A673 (cell line): ENCODE measurements at regions not wholly inside any gene's neighbourhood (a gene's known extent, or its start where the extent isn't known, plus 50 kb on each side); places are given as distances from the start of the nearest gene placed in this dataset.

Source experiments
- EZH2 ChIP-seq: fragments of 200-600 bp; sonication (generic); IDR thresholded peaks from 2 replicates; pipeline ENCODE4 v1.6.1; 2017; ENCODE audit warnings: borderline replicate concordance, low read depth, mild to moderate bottlenecking, mixed read lengths, antibody characterized with exemption, low read length; ENCODE audit not compliant: poor library complexity, severe bottlenecking
- TF ChIP-seq, protein P1 (sequence below): fragments of 300-800, 200-600 bp; sonication (generic); conservative IDR thresholded peaks from 2 replicates; pipeline ENCODE4 v1.5.1; 2017; ENCODE audit warnings: low read depth, mild to moderate bottlenecking, antibody characterized with exemption, low read length, moderate library complexity, mixed read lengths

DNA sequence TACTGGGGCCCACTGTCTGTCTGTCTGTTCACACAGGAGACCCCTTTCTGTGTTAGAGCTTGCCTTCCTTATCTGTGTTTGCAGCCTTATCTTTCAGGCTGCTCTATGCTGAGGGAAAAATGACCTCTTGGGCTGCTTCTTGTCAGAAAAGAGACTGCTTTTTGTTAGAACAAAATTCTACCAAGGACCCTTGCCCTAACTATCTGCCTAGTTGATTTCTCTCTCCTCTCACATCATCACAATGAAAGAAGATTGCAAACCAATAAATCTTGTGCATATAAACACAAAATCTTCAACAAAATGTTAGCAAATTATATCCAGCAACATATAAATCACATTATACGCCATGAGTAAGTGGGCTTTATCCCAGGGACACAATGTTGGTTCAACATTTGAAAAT is 1117.7 kb downstream of the CDH11 start:
- TF ChIP-seq, protein P1, sequence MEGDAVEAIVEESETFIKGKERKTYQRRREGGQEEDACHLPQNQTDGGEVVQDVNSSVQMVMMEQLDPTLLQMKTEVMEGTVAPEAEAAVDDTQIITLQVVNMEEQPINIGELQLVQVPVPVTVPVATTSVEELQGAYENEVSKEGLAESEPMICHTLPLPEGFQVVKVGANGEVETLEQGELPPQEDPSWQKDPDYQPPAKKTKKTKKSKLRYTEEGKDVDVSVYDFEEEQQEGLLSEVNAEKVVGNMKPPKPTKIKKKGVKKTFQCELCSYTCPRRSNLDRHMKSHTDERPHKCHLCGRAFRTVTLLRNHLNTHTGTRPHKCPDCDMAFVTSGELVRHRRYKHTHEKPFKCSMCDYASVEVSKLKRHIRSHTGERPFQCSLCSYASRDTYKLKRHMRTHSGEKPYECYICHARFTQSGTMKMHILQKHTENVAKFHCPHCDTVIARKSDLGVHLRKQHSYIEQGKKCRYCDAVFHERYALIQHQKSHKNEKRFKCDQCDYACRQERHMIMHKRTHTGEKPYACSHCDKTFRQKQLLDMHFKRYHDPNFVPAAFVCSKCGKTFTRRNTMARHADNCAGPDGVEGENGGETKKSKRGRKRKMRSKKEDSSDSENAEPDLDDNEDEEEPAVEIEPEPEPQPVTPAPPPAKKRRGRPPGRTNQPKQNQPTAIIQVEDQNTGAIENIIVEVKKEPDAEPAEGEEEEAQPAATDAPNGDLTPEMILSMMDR, result no peak
- no peak for TF ChIP-seq EZH2
